Bronchial epithelial cell (primary cell): ENCODE measurements at regions not wholly inside any gene's neighbourhood (a gene's known extent, or its start where the extent isn't known, plus 50 kb on each side); places are given as distances from the start of the nearest gene placed in this dataset.
A peak's percentile ranks its signal among the peaks of the same experiment; 100 is the strongest.

Experiments
- DNase-seq: peaks from one replicate; pipeline ENCODE4 v3.0.0-alpha.2; 2010; ENCODE audit warnings: low read depth
- FAIRE-seq: peaks from 2 replicates; lab custom pipeline; 2011; peaks lifted over from hg19 to GRCh38; lab: Jason Lieb, UNC
- H3K27me3 ChIP-seq: 2 replicates; pipeline ENCODE4 v1.5.1; 2011; ENCODE audit warnings: low read length; ENCODE audit not compliant: control insufficient read depth, insufficient read depth
- H3K36me3 ChIP-seq: 2 replicates; pipeline ENCODE4 v1.5.1; 2011; ENCODE audit warnings: low read length; ENCODE audit not compliant: control insufficient read depth, insufficient read depth
- H3K4me3 ChIP-seq: 2 replicates; pipeline ENCODE4 v1.5.1; 2011; ENCODE audit warnings: mild to moderate bottlenecking, low read depth, low read length, control low read depth
- TF ChIP-seq, protein P1 (sequence below): IDR thresholded peaks from 2 replicates; pipeline ENCODE4 v1.5.1; 2011; ENCODE audit warnings: mild to moderate bottlenecking, moderate library complexity, low read length, control low read depth, inconsistent platforms; ENCODE audit not compliant: insufficient read depth, severe bottlenecking

DNA sequence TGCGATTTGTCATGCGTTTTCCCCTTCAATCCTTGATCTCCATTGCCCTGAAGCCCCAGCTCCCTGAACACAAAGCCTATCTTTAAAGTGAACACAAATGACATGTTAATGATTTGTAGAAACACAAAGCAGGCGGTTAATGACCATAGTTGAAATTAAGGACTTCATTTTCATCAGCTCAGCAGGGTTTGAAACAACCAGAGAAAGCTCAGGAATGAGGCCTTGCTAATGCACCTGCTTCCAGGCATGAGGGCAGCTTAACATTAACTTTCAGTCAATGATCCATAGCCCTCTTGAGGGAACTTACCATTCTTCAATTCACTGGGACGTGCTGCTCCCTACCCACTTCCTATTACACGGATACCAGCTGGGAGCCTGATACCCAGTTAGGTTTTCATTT is 427.2 kb upstream of the CBLB start:
- DNase-seq: no peak
- Histone ChIP-seq H3K27me3 (no peaks in the 10 kb centered on the region), H3K36me3 (no peaks in the 10 kb centered on the region), H3K4me3 (no peak overlapping the region)
- FAIRE-seq: no peak
- TF ChIP-seq, protein P1, sequence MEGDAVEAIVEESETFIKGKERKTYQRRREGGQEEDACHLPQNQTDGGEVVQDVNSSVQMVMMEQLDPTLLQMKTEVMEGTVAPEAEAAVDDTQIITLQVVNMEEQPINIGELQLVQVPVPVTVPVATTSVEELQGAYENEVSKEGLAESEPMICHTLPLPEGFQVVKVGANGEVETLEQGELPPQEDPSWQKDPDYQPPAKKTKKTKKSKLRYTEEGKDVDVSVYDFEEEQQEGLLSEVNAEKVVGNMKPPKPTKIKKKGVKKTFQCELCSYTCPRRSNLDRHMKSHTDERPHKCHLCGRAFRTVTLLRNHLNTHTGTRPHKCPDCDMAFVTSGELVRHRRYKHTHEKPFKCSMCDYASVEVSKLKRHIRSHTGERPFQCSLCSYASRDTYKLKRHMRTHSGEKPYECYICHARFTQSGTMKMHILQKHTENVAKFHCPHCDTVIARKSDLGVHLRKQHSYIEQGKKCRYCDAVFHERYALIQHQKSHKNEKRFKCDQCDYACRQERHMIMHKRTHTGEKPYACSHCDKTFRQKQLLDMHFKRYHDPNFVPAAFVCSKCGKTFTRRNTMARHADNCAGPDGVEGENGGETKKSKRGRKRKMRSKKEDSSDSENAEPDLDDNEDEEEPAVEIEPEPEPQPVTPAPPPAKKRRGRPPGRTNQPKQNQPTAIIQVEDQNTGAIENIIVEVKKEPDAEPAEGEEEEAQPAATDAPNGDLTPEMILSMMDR: no peak

DNA sequence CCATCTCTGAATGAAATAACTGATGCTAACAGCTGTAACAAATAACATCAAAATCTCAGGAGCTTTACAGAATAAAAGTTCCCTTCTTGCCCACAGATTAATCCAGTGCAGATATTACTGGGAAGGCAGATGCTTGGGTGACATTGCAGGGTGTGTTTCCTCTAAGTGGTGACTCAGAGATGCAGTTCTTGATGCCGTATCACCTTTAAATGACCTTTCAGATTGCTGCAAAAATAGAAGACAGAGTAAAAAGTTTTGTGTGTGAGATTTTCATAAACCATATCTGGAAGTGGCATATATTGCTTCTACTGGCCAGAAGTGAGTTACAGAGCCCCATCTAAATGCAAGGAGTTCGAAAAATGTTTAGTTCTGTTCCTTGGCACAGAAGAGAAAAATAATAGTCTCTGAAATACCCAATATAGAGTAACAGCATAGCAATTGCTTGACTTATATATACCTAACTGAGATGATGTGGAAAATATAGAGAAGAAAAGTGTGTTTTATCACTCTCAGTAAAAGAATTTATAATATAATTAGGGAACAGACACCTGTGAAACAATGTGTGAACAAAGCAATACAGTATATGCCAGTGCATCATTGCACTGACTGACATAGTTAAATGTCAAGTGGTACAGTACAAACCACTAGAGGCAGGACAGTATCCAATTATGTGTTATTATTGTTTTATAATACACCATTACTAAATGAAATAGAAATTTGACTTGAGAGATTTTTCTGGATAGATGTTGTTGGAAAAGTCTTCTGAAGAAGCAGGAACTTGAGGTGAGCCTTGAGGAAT is 430.7 kb upstream of the CBLB start:
- TF ChIP-seq, protein P1: no peak
- Histone ChIP-seq H3K27me3 (no peaks in the 10 kb centered on the region), H3K36me3 (no peaks in the 10 kb centered on the region), H3K4me3 (no peak overlapping the region)
- FAIRE-seq (no peak), DNase-seq (no peak)

DNA sequence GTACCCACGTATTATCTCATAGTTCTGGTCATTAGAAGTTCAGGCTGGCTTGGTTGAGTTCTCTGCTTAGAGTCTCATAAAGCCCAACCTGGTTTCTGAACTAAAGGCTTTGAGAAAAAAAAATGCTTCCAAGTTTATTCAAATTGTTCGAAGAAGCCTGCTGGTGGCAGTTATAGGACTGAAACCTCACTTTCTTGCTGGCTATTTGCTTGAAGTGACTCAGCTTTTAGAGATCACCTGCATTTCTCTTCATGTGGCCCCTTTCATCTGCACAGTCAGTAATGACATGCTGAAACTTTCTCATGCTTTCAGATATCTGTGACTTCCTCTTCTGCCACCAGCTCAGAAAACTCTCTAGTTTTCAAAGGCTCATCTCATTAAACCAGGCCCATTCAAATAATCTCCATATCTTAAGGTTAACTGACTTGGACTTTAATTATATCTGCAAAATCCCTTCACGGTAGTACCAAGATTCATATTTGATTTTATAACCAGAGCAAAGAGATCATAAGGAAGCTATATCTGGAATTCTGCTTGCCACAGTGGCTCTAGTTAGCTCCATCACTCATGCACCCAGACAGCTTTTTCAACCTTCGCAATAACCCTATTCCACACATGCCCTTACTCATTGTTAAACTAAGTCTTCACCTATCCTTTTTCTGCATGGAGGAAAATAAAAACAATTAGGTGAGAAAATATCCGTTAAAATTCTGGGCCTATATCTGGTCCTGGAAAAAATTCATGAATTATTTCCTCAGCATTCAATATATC is 433.8 kb upstream of the CBLB start:
- Histone ChIP-seq H3K36me3 (no peaks in the 10 kb centered on the region), H3K27me3 (no peaks in the 10 kb centered on the region), H3K4me3 (no peak overlapping the region)
- DNase-seq: no peak
- FAIRE-seq: no peak
- TF ChIP-seq, protein P1: no peak

DNA sequence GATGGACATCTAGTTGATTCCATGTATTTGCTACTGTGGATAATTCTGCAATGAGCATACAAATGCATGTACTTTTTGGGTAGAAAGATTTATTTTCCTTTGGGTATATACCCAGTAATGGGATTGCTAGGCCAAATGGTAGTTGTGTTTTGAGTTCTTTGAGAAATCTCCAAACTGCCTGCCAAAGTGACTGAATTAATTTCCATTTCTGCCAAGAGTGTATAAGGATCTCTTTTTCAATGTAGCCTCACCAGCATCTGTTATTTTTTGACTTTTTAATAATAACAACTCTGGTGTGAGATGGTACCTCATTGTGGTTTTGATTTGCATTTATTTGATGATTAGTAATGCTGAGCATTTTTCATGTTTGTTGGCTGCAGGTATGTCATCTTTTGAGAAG is 435.0 kb upstream of the CBLB start:
- FAIRE-seq (no peak), DNase-seq (no peak)
- Histone ChIP-seq H3K4me3 (no peak overlapping the region), H3K27me3 (no peaks in the 10 kb centered on the region), H3K36me3 (no peaks in the 10 kb centered on the region)
- TF ChIP-seq, protein P1: no peak

DNA sequence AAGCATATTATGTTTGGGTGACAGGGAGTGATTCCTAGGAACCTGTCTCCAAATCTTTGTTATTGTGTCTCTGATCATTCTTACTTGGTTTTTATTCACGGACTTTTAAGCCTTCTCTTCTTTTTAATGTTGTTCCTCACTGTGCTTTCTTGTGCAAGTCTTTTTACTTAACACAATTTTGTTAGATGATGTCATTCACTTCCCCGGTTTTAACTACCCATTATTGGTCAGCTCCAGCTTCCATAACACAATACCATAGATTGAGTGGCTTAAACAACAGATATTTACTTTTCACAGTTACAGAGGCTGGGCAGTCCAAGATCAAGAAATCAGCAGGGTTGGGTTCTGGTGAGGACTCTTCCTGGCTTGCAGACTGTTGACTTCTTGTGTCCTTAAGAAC is 436.3 kb upstream of the CBLB start:
- TF ChIP-seq, protein P1: no peak
- Histone ChIP-seq H3K27me3 (no peaks in the 10 kb centered on the region), H3K4me3 (no peak overlapping the region), H3K36me3 (no peaks in the 10 kb centered on the region)
- DNase-seq (peak; percentile 18), FAIRE-seq (no peak)
